Right atrium auricular region (tissue), 2 donors: ENCODE measurements at regions not wholly inside any gene's neighbourhood (a gene's known extent, or its start where the extent isn't known, plus 50 kb on each side); places are given as distances from the start of the nearest gene placed in this dataset.

ENCODE experiments used
- DNase-seq: peaks from one replicate; pipeline ENCODE4 v3.0.0-alpha.2; 2019; ENCODE audit warnings: low spot score
- H3K27ac ChIP-seq, 2 donors: fragments of 200-600 bp; sonication (generic); 1 replicate in 1 of 2; 2 replicates in 1 of 2; pipeline ENCODE4 v1.5.1; 2016 to 2019
- H3K27me3 ChIP-seq, 2 donors: fragments of 200-600 bp; sonication (generic); one replicate each; pipeline versions ENCODE4 v1.5.1 to v1.6.0; 2017 to 2019
- H3K36me3 ChIP-seq: fragments of 200-600 bp; sonication (generic); one replicate; pipeline ENCODE4 v1.5.1; 2016
- H3K4me1 ChIP-seq, 2 donors: fragments of 200-600 bp; sonication (generic); one replicate each; pipeline versions ENCODE4 v1.5.1 to v1.6.0; 2017 to 2019
- H3K4me3 ChIP-seq, 2 donors: fragments of 200-600 bp; sonication (generic); 1 replicate in 1 of 2; 2 replicates in 1 of 2; pipeline ENCODE4 v1.5.1; 2017 to 2019; ENCODE audit warnings: mild to moderate bottlenecking in 1 of 2, moderate library complexity in 1 of 2
- H3K9me3 ChIP-seq, 2 donors: fragments of 200-600 bp; sonication (generic); one replicate each; pipeline ENCODE4 v1.5.1; 2019
- TF ChIP-seq, protein P1 (sequence below), 2 donors: fragments of 200-600 bp; sonication (generic); IDR thresholded peaks; one replicate each; pipeline ENCODE4 v1.5.1; 2019; ENCODE audit warnings: antibody characterized with exemption in 2 of 2

DNA sequence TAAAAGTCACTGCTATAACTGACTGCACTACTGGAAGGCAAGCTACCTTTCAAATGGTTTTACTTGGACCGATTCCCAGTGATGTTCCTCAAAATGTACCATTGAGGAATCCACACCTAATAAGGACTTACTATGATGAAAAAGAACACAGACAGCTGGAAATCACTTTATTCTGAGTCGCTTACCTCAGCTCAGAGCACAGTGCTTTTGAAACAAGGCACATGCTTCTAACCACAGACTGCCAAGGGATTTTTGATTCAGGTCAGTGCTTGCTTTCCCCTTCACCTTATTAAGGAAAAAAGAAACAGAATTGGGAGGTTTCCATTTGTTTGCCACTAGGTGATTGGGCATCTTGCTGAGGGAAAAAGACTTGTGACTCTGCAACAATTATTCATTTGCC, 707.5 kb upstream of the FSHR start:
- DNase-seq = no peak
- no peaks in the 10 kb centered on the region for H3K36me3 ChIP-seq
- no peaks in the 10 kb centered on the region for H3K27me3 ChIP-seq
- no peaks in the 10 kb centered on the region for H3K4me1 ChIP-seq
- H3K9me3 ChIP-seq = no peaks in the 10 kb centered on the region
- TF ChIP-seq, protein P1, sequence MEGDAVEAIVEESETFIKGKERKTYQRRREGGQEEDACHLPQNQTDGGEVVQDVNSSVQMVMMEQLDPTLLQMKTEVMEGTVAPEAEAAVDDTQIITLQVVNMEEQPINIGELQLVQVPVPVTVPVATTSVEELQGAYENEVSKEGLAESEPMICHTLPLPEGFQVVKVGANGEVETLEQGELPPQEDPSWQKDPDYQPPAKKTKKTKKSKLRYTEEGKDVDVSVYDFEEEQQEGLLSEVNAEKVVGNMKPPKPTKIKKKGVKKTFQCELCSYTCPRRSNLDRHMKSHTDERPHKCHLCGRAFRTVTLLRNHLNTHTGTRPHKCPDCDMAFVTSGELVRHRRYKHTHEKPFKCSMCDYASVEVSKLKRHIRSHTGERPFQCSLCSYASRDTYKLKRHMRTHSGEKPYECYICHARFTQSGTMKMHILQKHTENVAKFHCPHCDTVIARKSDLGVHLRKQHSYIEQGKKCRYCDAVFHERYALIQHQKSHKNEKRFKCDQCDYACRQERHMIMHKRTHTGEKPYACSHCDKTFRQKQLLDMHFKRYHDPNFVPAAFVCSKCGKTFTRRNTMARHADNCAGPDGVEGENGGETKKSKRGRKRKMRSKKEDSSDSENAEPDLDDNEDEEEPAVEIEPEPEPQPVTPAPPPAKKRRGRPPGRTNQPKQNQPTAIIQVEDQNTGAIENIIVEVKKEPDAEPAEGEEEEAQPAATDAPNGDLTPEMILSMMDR (IDR thresholded peaks at IDR 0.05) = no peak
- H3K27ac ChIP-seq = no peak overlapping the region
- H3K4me3 ChIP-seq = no peak overlapping the region

DNA sequence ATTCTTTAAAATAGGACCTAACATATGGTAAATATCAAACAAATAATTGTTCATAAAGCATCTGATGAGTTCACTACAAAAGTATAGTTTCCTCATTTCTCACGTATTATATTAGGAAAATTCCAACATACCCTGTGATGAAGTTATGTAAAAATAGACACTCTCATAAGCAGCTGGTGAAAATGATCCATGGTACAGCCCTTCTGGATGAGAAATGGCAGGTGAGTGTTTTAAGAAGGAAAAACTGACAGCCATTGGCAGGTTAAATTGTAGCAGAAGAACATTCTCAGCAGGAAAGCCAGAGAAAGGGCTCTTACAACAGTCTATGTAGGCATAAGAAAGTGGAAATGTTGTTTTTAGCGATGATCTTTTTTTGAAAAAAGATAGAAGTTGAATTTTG, 706.5 kb upstream of the FSHR start:
- DNase-seq = no peak
- Histone ChIP-seq H3K36me3 (no peaks in the 10 kb centered on the region), H3K9me3 (no peaks in the 10 kb centered on the region), H3K4me1 (no peaks in the 10 kb centered on the region), H3K4me3 (no peak overlapping the region), H3K27me3 (no peaks in the 10 kb centered on the region), H3K27ac (peak overlapping the region in 1 of 2 donors; percentile 9)
- TF ChIP-seq, protein P1 (IDR thresholded peaks at IDR 0.05) = no peak

DNA sequence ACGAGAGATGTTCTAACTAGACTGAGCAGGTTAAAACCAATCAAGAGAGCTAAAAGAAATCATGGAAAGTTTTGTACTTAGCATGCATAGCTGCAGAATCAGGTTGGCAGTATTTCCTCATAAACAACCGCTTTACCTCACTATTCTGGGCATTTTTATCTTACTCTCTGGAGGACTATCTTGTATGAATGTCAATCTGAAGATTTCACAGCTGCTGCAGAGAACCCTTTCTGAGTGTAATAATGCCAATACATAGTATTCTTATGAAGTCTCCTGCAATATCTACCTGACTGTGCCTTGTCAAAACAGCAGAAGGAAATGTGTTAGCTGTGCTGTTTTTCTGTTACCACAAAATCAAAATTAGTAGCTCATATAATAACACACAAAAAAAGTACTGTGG, 705.9 kb upstream of the FSHR start:
- no peaks in the 10 kb centered on the region for H3K4me1 ChIP-seq
- H3K4me3 ChIP-seq = no peak overlapping the region
- TF ChIP-seq, protein P1 (IDR thresholded peaks at IDR 0.05) = no peak
- no peak for DNase-seq
- no peak overlapping the region for H3K27ac ChIP-seq
- H3K9me3 ChIP-seq = no peaks in the 10 kb centered on the region
- H3K36me3 ChIP-seq = no peaks in the 10 kb centered on the region
- H3K27me3 ChIP-seq = no peaks in the 10 kb centered on the region

- Histone ChIP-seq H3K27me3 (no peaks in the 10 kb centered on the region), H3K9me3 (no peaks in the 10 kb centered on the region), H3K4me3 (no peak overlapping the region), H3K4me1 (no peaks in the 10 kb centered on the region), H3K36me3 (no peaks in the 10 kb centered on the region), H3K27ac (no peak overlapping the region)
- no peak for DNase-seq
- TF ChIP-seq, protein P1 (IDR thresholded peaks at IDR 0.05) = no peak
Measured at GRCh38 chr2:49858657-49859056, 704.3 kb upstream of the FSHR start.

GRCh38 chr2:49858113-49858490, 703.8 kb upstream of the FSHR start:
- no peak overlapping the region for H3K4me3 ChIP-seq

More at GRCh38 chr2:49858113-49858490, 703.8 kb upstream of the FSHR start:
- no peaks in the 10 kb centered on the region for H3K9me3 ChIP-seq
- H3K27ac ChIP-seq = no peak overlapping the region
- H3K36me3 ChIP-seq = no peaks in the 10 kb centered on the region
- H3K27me3 ChIP-seq = no peaks in the 10 kb centered on the region
- DNase-seq = no peak
- no peaks in the 10 kb centered on the region for H3K4me1 ChIP-seq
- TF ChIP-seq, protein P1 (IDR thresholded peaks at IDR 0.05) = no peak
